NCI-H1048 (cell line): ENCODE measurements at regions not wholly inside any gene's neighbourhood (a gene's known extent, or its start where the extent isn't known, plus 50 kb on each side); places are given as distances from the start of the nearest gene placed in this dataset.
"Not testable (repeated sequence)": the region's sequence is repeated elsewhere in the genome, so short reads cannot be mapped to it uniquely, and the experiment has no call there.

Source experiments
- DNase-seq: peaks from one replicate; lab custom pipeline; 2025; lab: John Stamatoyannopoulos, UW

DNA sequence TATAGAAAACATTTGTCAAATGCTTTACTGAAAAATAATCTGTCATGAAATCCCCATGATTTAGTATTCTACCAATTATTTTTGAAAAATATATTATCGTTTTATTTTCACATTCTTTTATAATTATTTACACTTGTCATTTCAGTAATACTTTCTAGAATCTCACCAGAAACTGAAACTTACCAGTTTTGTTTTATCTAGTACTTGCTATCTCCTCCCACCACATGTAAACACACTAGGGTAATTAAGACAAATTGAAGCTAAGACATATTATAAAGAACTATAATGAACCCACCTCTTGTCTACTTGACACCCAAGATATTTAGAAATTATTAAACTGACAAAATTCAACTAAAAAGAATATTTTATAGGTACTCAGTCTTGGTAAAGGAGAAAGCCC is 51.5 kb upstream of the GRM3 start:
- DNase-seq = no peak

DNA sequence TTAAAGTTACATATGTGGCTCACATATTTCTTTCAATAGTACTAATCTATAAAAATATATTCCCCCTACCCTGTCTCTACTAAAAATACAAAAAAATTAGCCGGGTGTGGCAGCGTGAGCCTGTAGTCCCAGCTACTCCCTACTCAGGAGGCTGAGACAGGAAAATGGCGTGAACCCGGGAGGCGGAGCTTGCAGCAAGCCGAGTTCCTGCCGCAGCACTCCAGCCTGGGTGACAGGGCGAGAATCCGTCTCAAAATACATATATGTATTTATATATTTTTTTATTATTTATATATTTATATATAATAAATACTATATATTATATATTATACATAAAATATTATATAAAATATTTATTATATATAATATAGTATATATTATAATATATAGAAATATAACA is 69.7 kb upstream of the GRM3 start:
- DNase-seq = no peak

DNA sequence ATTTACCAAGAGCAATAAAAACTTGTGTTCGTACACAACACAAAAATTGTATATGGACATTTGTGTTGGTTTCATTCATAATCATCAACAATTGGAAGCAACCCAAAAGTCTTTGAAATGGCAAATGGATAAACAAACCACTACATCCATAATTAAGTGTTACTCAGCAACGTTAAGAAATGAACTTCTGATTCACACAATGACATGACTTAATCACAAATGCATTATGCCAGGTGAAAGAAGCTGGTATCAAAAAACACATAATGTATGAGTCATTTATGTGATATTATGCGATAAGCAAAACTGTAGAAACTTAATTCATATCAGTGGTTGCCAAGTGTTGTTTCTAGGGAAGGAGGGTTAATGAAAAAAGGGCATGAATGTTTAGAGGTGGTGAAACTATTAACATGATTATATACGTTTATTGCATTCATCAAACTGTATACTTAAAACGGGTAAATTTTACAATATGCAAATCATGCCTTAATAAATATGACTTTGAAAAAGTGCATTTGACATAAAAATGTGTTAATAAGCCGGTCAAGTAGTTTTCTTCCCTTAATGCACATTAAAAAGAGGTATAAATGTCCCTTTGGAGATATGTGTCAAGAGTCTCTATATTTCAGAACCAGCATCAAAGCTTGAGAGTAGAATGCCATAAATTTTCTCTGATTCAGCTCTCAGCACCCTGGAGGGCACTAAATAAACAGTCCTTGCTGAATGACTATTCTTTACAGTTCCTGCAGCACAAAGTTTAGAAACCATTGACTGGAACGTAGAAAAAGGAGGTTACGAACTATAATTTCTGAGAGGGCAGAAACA is 84.8 kb upstream of the GRM3 start:
- DNase-seq = no peak

DNA sequence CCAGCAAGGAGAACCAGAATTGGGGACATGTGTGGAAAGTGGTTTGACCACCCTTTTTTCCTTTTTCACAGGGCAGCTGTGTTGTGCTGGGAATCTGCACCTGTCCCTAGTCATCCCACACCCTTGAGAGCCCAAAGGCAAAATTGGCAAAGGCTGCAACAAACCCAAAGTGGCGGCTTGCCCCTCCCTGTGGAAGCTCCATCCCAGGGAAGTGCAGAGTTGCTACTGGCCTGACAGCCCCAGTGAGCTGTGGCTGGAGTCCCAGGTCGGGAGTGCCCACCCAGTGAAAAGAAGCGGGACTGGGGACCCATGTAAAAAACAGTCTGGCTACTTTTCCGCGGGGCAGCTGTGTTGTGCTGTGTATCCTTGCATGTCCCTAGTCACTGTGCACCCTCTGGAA is 109.1 kb upstream of the GRM3 start:
- no peak for DNase-seq

DNA sequence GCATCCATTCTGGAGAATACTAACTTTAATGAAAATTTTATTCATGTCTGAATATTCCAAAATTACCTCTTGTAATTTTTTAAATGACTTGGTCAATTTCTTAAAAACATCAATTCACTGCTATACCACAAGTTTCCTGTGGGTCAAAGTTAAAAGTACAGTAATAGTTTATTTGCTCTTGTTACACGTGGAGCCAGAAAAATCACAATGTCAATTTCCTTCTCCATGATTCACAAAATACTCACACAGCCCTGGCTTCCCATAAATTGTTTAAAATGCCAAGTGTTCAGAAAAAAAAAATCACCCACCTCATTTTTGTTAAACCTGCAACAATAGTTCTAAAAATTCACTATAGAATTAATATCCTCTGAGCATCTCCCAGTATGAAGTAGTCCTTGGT is 139.5 kb upstream of the GRM3 start:
- no peak for DNase-seq

DNA sequence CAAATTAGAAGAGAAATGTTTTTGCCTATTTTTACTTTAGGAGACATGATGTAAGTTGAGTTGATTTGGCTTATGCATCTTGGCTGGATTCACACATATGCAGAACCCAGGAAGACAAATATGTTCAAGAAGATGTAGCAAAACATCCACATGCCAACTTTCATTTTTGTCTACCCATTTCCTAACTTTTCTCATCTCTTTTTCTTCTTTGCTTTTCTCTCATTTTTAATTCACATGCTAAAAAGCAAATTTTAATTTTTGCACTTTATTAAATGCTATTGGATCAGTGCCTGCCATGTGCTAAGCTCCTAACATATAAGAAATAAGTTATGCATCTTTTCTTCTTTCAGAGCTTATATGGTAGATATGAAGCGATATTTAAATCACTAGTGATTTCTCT is 143.7 kb upstream of the GRM3 start:
- DNase-seq = no peak

DNA sequence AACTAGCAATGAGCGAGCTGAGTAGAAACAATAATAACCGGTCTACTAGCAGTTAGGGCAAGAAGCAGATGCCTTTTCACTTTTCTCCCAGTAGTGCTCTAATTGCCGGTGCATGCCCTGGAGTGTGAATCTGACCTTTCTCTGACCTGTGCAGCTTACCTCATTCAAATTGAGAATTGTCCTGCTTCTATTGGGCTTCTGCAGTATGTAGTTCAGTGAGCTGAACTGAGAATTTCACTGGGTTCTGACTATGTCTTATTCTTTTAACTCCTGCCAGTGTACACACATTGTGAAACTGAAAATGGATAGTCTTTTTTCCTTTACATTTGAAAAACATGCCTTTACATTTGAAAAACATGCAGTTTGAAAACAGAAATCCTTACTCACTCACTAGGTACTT is 157.9 kb upstream of the GRM3 start:
- DNase-seq = no peak

DNA sequence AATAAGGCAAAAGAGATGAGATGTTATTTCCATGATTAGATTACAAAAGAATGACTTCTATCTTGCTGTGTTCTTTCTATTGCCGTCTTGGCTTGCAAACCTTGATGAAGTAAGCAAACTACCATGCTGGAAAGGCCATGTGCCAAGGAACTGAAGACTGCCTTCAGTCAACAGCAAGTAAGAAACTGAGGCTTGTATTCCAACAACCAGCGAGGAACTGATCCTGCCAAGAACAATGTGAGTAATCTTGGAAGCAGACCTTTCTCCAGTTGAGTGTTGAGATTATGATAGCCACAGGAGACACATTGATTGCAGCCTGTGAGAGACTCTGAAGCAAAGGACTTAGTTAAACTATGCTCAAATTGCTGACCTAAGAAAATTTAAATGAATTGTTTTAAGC is 164.6 kb upstream of the GRM3 start:
- no peak for DNase-seq

DNA sequence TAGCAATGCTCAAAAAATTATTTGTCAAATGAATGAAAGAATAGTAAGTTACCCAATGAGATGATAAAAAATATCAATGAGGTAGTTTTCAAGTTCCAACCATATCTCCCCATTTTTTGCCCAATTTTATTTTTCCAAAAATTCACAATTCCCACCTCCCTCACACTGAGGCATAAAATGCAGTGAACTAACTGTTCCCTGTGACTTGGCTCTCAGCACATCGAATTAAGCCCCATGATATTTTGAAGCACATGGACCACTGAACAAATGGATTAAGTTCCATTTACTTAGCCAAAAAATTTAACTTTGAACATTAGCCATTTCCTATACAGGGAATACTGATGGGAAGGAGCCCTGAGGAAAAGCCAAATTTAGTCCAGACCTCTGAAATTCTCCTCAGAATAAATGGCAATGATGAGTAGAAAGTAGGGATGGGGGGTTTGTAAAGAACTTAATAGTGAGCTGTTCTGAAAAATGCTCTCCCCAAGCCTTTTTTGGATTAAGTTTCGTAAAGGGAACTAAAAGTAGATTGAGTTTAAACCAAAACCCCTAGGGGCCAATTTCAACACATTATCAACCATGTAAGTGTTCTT is 166.3 kb upstream of the GRM3 start:
- DNase-seq = no peak

DNA sequence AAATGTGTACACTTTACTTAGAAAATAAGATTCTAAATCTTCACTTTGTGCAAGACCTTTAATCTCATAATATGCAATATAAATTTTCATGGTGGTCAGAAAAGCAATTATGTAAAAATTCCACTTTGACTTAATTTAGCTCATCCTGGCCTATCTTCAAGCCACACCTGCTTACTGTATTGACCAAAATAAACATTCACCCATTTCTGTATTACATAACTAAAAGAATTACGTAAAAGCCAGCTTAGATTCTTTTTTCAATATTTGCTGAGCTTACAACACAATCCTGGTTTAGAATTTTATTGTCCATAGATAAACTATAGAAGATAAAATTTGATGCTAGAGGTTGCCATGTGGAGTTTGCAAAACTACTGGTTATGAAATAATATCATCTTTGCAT is 172.9 kb upstream of the GRM3 start:
- no peak for DNase-seq

DNA sequence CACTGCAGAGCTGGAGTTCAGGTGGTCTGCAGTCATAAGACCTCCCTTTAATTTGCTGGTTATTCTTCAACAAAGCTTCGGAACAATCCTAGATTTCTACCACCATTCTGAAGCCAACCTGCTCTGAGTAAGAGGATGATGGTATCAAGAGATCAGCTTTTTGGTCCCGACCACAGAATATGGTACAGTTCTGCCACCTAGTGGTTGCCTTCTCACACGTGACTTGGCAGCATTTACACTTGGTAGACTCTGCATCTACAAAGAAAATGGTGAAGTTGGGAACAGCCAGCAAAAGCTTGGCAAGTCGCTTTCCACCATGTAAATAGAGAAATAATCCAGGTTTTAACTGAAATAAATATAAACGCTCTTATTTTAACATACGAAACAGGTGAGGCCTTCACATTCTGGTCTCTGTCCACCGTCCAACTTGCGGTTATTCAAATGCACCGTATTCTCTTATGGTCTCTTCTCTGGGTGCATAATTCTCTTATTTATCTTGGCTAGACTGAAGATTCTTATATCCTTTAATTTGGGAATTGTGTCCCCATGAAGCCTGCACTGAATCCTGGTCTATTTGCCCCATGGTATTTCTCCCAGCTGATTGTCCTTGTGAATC is 173.9 kb upstream of the GRM3 start:
- DNase-seq = peak; percentile 67

DNA sequence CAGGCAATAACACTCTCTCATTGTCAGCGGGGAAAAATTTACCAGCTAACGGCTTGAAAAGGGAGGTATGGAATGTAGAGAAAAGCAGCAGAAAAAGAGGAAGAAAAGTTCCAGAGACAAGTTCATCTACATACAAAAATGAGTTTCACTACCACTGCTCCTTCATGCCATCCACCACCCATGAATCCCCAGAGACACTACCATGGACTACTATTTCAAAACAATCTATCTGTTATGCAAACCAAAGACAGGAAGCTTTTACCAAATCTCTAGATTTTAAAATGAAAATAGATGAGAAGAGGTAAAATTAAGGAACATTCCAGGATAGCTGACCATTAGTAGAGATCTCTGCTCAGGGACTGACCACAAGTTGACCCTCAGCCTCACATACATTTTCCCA is 189.0 kb upstream of the GRM3 start:
- no peak for DNase-seq

DNA sequence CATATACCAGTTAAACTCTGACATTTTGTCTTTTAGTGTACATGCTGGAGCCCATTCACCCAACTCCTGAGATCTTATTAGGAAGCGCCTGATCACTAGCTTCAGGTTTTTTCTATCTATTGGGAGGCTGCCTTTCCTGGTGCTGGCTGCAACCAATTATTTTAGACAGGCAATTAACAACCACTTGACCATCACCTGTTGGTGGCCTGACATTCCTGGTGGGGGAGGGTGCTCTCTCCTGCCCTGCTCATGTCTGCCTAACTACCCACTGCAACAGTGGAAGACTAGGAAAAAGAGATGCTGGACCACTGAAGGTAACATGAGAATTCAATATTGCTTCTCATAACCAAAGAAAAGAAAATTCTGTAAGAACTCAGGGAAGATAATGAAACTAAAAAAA is 190.3 kb upstream of the GRM3 start:
- no peak for DNase-seq

DNA sequence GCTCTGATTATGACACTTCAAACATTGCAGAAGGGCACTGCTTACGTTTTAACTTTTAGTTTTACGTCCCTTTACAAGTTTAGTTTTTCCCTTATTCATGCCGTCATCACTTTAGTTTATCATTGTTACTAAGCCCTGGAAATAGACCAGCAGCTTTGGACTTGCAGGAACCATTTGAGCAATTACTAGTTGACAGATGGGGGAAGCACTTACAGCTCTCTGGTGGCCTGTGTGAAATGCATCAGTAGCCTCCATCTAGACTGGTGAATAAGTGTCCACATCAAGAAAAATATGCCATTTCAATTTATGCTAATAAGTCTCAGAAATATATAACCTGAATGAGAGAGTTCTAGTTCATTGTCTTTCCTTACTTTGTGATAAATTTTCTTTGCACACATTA is 194.9 kb upstream of the GRM3 start:
- no peak for DNase-seq

DNA sequence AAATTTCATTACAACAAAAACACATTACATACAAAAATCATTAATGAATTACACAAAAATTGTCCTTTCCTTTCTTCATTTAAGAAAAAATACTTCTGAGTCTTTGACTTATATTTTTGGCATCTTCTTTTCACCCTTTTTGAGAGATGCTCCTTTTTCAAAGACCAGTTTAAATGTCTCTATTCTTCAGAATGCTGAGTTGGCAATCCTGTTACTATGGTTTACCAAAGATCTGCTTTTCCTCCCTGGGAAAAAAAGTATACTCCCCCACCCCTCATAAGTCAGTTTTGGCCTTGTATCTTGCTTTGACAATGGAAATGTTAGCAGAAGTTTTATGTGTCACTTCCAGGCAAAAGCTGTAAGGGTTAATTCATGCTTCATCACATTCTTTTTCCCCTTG is 198.4 kb upstream of the GRM3 start:
- no peak for DNase-seq

DNA sequence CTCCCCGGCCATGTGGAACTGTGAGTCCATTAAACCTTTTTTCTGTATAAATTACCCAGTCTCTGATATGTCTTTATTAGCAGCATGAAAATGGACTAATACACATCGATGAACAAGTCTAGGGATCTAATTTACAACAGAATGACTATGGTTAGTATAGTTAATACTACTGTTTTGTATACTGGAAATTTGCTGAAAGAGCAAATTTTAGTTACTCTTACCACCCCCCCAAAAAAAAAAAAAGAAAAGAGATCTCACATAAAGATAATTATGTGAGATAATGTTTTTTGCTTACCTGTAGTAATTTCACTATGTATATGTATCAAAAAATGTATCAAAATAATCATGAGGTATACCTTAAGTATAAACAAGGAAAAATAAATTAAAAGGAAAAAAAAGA is 199.5 kb upstream of the GRM3 start:
- no peak for DNase-seq

DNA sequence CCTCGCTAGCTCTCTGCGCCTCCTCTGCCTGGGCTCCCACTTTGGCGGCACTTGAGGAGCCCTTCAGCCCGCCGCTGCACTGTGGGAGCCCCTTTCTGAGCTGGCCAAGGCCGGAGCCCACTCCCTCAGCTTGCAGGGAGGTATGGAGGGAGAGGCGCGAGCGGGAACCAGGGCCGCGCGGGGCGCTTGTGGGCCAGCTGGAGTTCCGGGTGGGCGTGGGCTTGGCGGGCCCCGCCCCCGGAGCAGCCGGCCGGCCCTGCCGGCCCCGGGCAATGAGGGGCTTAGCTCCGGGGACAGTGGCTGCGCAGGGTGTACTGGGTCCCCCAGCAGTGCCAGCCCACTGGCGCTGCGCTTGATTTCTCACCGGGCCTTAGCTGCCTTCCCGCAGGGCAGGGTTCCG is 203.3 kb upstream of the GRM3 start:
- not testable (repeated sequence) for DNase-seq

DNA sequence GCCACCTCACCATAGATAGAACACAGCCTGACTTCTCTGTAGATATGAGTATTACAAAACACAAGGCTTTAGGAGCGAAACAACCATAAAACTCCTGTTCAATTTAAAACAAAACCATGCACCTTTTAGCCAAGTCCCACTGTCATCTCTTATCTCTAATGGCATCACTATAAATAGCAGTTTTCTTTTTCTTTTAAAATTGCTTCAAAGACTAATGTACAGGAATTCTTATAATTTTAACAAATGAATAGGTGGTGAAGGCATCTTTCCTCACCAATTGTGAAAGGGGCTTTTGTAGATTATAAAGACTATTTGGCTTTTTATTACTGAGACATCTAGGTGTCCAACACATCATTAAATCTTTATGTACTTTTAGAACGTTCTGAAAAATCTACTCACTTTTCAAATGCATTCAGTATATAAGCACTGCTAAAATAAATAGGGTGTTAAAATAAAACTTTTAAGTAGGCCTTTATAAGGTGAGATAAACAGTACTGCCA is 205.7 kb upstream of the GRM3 start:
- no peak for DNase-seq

DNA sequence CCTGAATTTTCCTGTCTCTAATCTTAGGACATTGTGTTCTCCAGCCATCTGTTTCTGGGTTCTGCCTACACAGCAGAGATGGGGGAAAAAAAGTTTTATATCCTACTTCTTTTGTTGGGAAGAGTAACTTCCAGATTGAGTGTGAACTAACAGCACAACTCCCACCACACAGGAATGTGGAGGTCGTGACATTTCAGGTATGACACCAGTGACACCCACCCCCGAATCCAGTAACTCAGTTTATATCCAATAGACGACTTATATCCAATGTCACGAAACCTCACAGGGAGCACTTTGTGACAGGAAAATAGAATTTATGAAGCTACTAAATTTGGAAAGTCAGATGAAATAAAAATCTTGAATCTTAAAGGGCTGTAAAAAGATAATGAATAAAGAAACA is 211.9 kb upstream of the GRM3 start:
- no peak for DNase-seq

DNA sequence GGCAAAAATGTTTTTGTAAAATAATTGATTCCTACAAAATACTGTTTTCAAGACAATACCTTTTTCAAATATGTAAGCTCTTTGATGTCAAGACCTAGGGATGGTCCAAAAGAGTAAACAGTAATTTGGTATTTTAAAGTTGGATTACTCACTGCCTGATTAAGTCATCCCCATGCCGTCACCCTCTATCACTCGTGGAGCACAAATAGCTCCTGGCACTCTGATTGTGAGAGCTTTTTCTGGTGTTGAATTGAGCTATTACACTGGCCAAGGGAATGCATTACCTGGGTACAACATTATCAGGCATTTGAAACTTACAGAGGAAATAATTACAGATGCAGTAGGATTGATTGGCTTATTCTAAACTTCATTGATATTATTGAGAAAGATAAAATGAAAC is 231.9 kb upstream of the GRM3 start:
- DNase-seq = no peak

DNA sequence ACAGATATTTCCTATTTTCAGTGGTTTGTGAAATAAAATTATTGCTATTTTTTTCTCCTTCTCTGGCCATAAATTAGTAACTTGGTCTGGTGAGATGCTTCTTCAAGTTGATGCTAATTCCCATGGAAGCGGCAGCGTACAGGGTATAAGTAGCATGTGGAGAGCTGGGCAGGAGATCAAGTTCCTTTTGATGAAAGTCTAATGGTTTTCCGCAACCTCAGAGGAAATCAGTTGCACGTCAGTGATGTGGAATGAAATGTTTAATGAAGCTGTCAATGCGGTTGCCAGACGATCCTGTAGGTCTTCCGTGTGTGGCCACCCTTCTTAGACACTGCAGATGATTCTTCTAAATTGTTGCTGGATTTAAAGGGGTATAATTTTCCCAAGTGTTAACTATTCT is 236.4 kb upstream of the GRM3 start:
- no peak for DNase-seq

DNA sequence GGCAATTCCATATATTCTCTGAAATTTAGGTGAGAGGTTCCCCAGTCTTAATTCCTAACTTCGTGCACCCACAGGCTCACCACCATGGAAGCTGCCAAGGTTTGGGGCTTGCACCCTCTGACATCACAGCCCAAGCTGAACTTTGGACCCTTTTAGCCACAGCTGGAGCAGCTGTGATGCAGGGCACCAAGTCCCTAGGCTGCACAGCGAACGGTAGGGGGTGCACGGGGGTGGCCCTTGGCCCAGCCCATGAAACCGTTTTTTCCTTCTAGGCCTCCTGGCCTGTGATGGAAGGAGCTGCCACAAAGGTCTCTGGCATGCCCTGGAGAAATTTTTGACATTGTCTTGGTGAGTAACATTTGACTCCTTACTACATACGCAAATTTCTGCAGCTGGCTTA is 251.9 kb upstream of the GRM3 start:
- DNase-seq = no peak

DNA sequence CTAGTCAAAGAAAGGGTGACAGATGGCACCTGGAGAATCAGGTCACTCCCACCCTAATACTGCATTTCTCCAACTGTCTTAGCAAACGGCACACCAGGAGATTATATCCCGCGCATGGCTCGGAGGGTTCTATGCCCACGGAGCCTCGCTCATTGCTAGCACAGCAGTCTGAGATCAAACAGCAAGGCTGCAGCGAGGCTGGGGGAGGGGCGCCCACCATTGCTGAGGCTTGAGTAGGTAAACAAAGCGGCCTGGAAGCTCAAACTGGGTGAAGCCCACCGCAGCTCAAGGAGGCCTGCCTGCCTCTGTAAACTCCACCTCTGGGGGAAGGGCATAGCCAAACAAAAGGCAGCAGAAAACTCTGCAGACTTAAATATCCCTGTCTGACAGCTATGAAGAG is 268.1 kb upstream of the GRM3 start:
- not testable (repeated sequence) for DNase-seq

DNA sequence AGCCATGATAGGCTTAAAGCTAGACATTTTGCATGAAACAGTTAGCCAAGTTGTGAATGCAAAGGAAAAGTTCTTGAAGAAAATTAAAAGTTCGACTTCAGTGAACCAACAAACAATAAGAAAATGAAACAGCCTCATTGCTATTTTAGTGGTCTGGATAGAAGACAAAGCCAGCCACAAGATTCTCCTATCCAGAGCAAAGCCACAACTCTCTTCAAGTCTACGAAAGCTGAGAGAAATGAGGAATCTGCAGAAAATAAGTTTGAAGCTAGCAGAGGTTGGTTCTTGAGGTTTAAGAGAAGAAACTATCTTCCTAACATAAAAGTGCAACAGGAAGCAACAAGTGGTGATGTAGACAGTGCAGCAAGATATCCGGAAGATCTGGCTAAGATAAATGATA is 271.4 kb upstream of the GRM3 start:
- DNase-seq = no peak
